PC-3 (cell line): ENCODE measurements at regions not wholly inside any gene's neighbourhood (a gene's known extent, or its start where the extent isn't known, plus 50 kb on each side); places are given as distances from the start of the nearest gene placed in this dataset.

ENCODE experiments used
- CTCF ChIP-seq: fragments of 300-600 bp; sonication (generic); conservative IDR thresholded peaks from 2 replicates; pipeline ENCODE4 v1.5.1; 2017; ENCODE audit warnings: antibody characterized with exemption, low read depth, mild to moderate bottlenecking, low read length
- EZH2 ChIP-seq: fragments of 300-600 bp; sonication (generic); IDR thresholded peaks from one replicate; pipeline ENCODE4 v1.6.1; 2017; ENCODE audit warnings: antibody characterized with exemption, mild to moderate bottlenecking, low read length; ENCODE audit not compliant: unreplicated experiment
- EZH2phosphoT487 ChIP-seq: fragments of 300-600 bp; sonication (generic); IDR thresholded peaks from 2 replicates; pipeline ENCODE4 v1.6.1; 2018; ENCODE audit warnings: mild to moderate bottlenecking, antibody characterized with exemption, low read length, borderline replicate concordance

GRCh38 chr15:95489103-95489502 is 841.4 kb upstream of the NR2F2 start:
- no peak for TF ChIP-seq CTCF
- no peak for TF ChIP-seq EZH2phosphoT487
- TF ChIP-seq EZH2, result no peak
